ENCODE measurements at regions not wholly inside any gene's neighbourhood (a gene's known extent, or its start where the extent isn't known, plus 50 kb on each side); places are given as distances from the start of the nearest gene placed in this dataset.
"Not testable (repeated sequence)": the region's sequence is repeated elsewhere in the genome, so short reads cannot be mapped to it uniquely, and the experiment has no call there.

DNA sequence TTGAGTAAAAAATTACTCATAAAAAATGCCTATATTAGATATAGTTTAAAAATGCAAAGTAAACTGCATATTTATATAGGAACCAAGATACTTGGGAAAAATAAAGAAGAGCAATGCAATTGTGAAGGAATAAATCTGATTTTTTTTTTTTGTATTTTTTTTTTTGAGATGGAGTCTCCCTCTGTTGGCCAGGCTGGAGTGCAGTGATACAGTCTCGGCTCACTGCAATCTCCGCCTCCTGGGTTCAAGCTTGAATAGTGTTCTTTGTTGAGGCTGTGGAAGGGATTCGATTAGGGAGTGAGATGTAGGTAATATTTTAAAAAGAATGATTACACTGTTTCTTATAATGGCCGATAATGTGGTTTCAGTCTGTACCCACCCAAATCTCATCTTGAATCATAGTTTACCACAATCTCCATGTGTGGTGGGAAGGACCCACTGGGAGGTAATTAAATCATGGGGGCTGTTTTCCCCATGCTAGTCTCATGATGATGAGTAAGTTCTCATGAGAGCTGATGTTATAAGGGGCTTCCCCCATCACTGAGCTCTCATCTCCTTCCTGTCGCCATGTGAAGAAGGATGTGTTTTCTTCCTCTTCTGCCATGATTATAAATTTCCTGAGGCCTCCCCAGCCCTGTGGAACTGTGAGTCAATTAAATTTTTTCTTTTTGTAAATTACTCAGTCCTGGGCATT lies 1765.9 kb downstream of the PLA2G4A start:
- DNase-seq: no peak
- H3K4me1 ChIP-seq: no peaks in the 10 kb centered on the region
- no peak overlapping the region for H3K27ac ChIP-seq

DNA sequence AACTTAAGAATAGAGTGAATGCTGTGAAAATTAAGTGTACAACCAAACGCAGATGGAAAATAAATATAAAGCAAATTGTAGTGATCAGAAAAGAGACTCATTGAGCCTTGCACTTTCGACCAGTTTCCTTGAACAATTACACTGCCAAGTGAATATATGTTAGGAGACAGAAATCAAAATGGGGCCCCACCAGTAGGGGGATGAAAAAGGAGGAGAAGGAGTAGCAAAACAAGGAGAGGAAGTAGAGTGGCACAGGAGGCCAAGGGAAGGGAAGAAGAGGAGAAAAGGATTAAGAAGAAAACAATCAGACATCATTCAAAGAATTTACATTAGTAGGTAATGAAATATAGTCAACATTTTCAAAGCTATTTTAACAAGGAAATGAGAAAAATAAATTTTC lies 1770.6 kb downstream of the PLA2G4A start:
- peak in 1 of 2 experiments; percentile 3 for DNase-seq
- no peak overlapping the region for H3K4me3 ChIP-seq
- no peaks in the 10 kb centered on the region for H3K36me3 ChIP-seq
- H3K4me1 ChIP-seq: no peaks in the 10 kb centered on the region
- H3K9me3 ChIP-seq (replicated peaks): no peaks in the 10 kb centered on the region
- H3K27me3 ChIP-seq: no peaks in the 10 kb centered on the region
- no peak overlapping the region for H3K27ac ChIP-seq

More for the DNA sequence above, 1765.9 kb downstream of the PLA2G4A start:
- Histone ChIP-seq H3K4me3 (no peak overlapping the region), H3K27me3 (no peaks in the 10 kb centered on the region), H3K9me3 (replicated peaks) (no peaks in the 10 kb centered on the region), H3K36me3 (no peaks in the 10 kb centered on the region)

DNA sequence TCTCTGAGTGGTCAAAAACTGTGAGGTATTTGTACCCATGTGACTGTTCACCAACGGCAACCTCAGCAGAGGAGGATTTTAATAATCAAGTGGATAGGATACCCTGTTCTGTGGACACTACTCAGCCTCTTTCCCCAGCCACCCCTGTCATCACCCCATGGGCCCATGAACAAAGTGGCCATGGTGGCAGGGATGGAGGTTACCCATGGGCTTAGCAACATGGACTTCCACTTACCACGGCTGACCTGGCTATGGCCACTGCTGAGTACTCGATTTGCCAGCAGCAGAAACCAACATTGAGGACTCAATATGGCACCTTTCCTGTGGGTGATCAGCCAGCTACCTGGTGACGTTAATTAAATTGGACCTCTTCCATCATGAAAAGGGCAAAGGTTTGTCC lies 1782.7 kb downstream of the PLA2G4A start:
- no peaks in the 10 kb centered on the region for H3K9me3 ChIP-seq (replicated peaks)
- peaks cover 13% of the 10 kb centered on the region; the same call in 1 of the 2 replicates for H3K4me1 ChIP-seq
- no peaks in the 10 kb centered on the region for H3K36me3 ChIP-seq
- no peak overlapping the region for H3K4me3 ChIP-seq
- no peaks in the 10 kb centered on the region for H3K27me3 ChIP-seq
- DNase-seq: no peak
- no peak overlapping the region for H3K27ac ChIP-seq

GRCh38 chr1:188615321-188615720 lies 1786.6 kb downstream of the PLA2G4A start:
- Histone ChIP-seq H3K36me3 (no peaks in the 10 kb centered on the region), H3K4me1 (peaks cover 13% of the 10 kb centered on the region; the same call in 1 of the 2 replicates), H3K27ac (no peak overlapping the region), H3K9me3 (replicated peaks) (no peaks in the 10 kb centered on the region), H3K4me3 (no peak overlapping the region), H3K27me3 (no peaks in the 10 kb centered on the region)
- DNase-seq: no peak

DNA sequence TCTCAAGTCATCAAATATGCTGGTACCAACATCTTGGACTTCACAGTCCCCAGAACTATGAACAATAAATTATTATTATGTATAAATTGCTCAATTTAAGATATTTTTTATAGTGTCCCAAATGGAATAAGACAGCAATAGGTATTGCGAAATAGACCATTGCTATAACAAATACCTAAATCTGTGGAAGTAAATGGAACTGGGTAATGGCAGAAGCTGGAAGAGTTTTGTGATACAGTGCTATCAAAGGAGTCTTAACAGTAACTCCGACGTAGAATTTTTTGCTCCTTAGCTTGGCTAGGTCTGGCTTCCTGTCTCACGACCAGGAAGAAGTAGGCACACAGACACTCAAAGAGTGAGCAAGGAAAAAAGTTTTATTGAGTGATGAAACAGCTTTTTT lies 1791.5 kb downstream of the PLA2G4A start:
- no peaks in the 10 kb centered on the region for H3K36me3 ChIP-seq
- no peaks in the 10 kb centered on the region for H3K9me3 ChIP-seq (replicated peaks)
- H3K4me3 ChIP-seq: no peak overlapping the region
- H3K27ac ChIP-seq: no peak overlapping the region
- H3K27me3 ChIP-seq: no peaks in the 10 kb centered on the region
- H3K4me1 ChIP-seq: peaks cover 3% of the 10 kb centered on the region; the same call in 1 of the 2 replicates
- DNase-seq: no peak

GRCh38 chr1:188641566-188642211 lies 1812.9 kb downstream of the PLA2G4A start:
- Histone ChIP-seq H3K36me3 (no peaks in the 10 kb centered on the region), H3K4me1 (no peaks in the 10 kb centered on the region; the same call in 1 of the 2 replicates)

DNA sequence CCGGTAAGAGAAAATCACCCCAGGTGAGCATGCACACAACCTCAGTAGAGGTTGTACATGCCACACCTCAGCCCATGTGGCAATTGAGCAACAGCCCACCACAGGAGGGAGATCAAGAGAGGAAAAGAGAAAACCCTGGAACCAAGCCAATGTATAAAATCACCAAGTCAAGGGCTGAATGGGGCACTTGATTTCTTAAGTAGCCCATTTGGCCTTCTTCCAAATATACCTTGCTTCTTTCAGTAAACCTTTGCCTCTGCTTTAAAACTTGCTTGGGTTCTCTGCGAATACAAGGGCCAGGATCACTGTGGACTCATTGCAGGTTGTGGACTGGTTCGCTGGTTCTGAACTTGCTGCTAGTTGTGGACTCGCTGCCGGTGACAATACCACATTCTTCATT lies 1814.0 kb downstream of the PLA2G4A start:
- Histone ChIP-seq H3K27ac (no peak overlapping the region), H3K36me3 (no peaks in the 10 kb centered on the region), H3K4me3 (no peak overlapping the region), H3K27me3 (no peaks in the 10 kb centered on the region), H3K9me3 (replicated peaks) (no peaks in the 10 kb centered on the region), H3K4me1 (no peaks in the 10 kb centered on the region; the same call in 1 of the 2 replicates)
- no peak for DNase-seq

More at GRCh38 chr1:188641566-188642211, 1812.9 kb downstream of the PLA2G4A start:
- Histone ChIP-seq H3K27ac (no peak overlapping the region), H3K27me3 (no peaks in the 10 kb centered on the region), H3K4me3 (no peak overlapping the region), H3K9me3 (replicated peaks) (no peaks in the 10 kb centered on the region)
- no peak for DNase-seq

GRCh38 chr1:188652678-188653077 lies 1823.9 kb downstream of the PLA2G4A start:
- DNase-seq: peak in 1 of 2 experiments; percentile 7
- H3K27me3 ChIP-seq: no peaks in the 10 kb centered on the region
- no peak overlapping the region for H3K4me3 ChIP-seq
- peaks cover 3% of the 10 kb centered on the region; the same call in 1 of the 2 replicates for H3K4me1 ChIP-seq
- no peaks in the 10 kb centered on the region for H3K9me3 ChIP-seq (replicated peaks)
- no peak overlapping the region for H3K27ac ChIP-seq
- no peaks in the 10 kb centered on the region for H3K36me3 ChIP-seq

DNA sequence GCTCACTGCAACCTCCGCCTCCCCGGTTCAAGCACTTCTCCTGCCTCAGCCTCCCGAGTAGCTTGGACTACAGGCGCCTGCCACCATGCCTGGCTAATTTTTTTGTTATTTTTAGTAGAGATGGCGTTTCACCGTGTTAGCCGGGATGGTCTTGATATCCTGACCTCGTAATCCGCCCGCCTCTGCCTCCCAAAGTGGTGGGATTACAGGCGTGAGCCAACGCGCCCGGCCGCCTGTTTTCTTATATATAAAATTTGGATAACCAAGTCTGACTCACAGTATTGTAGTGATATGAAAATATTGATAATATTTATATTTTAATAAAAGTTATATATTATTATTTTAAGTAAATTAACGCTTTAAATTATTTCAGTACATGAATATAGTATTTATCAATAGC lies 1821.7 kb downstream of the BRINP3 start:
- not testable (repeated sequence) for H3K27me3 ChIP-seq, H3K4me3 ChIP-seq

DNA sequence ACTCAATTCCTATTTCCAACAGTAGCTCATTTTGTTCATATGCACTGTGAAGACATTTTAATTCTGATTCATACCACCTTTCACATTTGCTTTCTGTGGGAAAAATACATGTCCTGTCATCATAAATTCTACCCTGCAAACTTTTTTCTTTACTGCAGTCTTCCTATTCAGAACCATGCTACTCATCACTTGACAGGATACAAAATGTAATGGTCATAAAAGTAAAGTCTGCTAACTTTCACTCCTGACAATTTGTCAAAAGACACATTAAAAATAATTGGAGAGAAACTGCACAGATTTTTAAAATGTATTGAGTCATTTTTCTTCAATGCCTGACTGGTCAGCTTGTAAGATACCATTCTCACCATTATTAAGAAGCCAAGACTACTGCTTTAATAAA lies 1817.1 kb downstream of the BRINP3 start:
- DNase-seq: no peak
- H3K27ac ChIP-seq: no peak overlapping the region
- H3K27me3 ChIP-seq: no peaks in the 10 kb centered on the region
- no peaks in the 10 kb centered on the region for H3K9me3 ChIP-seq (replicated peaks)
- H3K36me3 ChIP-seq: no peaks in the 10 kb centered on the region
- no peak overlapping the region for H3K4me3 ChIP-seq
- no peaks in the 10 kb centered on the region for H3K4me1 ChIP-seq

More for the DNA sequence above, 1821.7 kb downstream of the BRINP3 start:
- not testable (repeated sequence) for H3K27ac ChIP-seq; H3K4me1 ChIP-seq; DNase-seq; H3K36me3 ChIP-seq; H3K9me3 ChIP-seq (replicated peaks)

DNA sequence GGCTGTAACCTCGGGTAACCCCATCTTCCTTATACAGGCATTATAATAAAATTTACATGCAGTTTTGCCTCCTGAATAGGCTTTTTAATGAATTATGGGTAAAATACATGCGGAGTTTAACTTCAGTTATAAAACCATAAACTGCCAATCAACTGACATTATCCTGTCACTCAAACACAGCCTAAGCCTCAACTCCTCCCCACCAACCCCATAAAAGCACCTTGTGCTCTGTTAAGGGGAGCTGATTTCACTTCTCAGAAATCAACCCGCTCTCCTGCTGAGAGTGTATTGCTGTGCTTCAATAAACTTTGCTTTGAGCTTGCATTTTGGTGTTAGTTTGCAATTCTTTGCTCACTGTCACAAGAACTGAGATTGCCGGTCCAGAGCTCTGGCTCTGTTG lies 1812.2 kb downstream of the BRINP3 start:
- Histone ChIP-seq H3K4me3 (no peak overlapping the region), H3K4me1 (peaks cover 8% of the 10 kb centered on the region; the same call in 1 of the 2 replicates), H3K27ac (no peak overlapping the region), H3K27me3 (no peaks in the 10 kb centered on the region), H3K36me3 (no peaks in the 10 kb centered on the region), H3K9me3 (replicated peaks) (no peaks in the 10 kb centered on the region)
- DNase-seq: no peak

DNA sequence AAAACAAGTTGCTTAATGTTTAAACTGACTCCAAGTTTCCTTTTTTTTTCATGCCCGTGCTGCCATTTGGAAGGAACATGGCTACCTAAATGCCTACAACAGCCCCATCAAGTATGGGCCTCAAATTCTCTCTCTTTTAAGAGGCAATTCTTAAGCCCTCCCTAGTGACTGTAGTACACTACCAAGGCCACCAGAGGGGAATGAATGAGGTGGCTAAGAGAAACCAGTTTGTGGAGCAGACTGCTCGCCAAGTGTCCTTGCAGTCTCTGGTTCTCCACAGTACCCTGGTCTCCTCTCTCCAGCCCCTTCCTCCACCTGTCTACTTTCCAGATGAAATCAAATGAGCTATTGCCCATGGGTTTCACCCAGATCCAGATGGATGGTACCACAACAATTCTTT lies 1809.6 kb downstream of the BRINP3 start:
- DNase-seq: peak in 1 of 2 experiments; percentile 11
- H3K36me3 ChIP-seq: no peaks in the 10 kb centered on the region

DNA sequence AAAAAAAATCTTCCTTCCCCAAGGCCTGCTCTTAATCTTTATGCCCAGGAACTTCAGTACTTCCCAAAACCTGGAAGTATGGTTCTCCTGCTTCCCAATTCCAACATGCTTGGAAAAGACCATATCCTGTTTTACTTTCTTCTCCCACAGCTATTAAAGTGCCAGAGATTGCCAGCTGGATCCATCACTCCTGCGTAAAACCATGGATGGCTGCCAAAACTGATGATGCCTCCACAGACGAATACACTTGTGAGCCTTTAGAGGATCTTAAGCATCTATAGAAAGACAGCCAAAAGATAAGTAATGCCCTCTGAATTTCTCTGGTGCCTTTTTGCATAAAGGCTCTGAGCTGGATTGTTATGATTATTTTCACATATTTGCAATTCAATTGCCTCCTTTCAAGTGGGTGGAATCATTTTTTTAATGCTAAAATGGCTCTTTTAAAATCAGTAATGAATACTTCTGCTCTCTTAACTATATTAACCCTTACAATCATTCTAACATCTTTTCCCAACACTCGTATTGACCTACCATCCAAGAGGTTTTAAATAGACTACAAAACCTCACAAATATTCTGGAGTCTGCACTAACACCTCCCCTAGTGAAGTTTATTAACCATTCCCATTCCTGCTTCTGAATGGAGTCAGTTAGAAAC lies 1807.8 kb downstream of the BRINP3 start:
- Histone ChIP-seq H3K27ac (peak overlapping the region; percentile 8; the same call in 1 of the 2 replicates), H3K36me3 (no peaks in the 10 kb centered on the region)

More for the DNA sequence above, 1809.6 kb downstream of the BRINP3 start:
- H3K9me3 ChIP-seq (replicated peaks): no peaks in the 10 kb centered on the region
- peaks cover 8% of the 10 kb centered on the region; the same call in 1 of the 2 replicates for H3K4me1 ChIP-seq
- no peak overlapping the region for H3K27ac ChIP-seq
- no peak overlapping the region for H3K4me3 ChIP-seq
- H3K27me3 ChIP-seq: no peaks in the 10 kb centered on the region

GRCh38 chr1:188670837-188671236 lies 1806.8 kb downstream of the BRINP3 start:
- Histone ChIP-seq H3K27me3 (no peaks in the 10 kb centered on the region), H3K4me3 (no peak overlapping the region), H3K36me3 (no peaks in the 10 kb centered on the region), H3K9me3 (replicated peaks) (no peaks in the 10 kb centered on the region), H3K4me1 (peaks cover 8% of the 10 kb centered on the region; the same call in 1 of the 2 replicates), H3K27ac (no peak overlapping the region)
- DNase-seq: no peak

More for the DNA sequence above, 1807.8 kb downstream of the BRINP3 start:
- Histone ChIP-seq H3K4me3 (no peak overlapping the region), H3K27me3 (no peaks in the 10 kb centered on the region), H3K9me3 (replicated peaks) (no peaks in the 10 kb centered on the region), H3K4me1 (peaks cover 8% of the 10 kb centered on the region; the same call in 1 of the 2 replicates)
- DNase-seq: peak; percentile 66 to 77

- H3K27me3 ChIP-seq: no peaks in the 10 kb centered on the region
- no peak for DNase-seq
Measured at GRCh38 chr1:188672153-188672552, 1805.5 kb downstream of the BRINP3 start.

More at GRCh38 chr1:188672153-188672552, 1805.5 kb downstream of the BRINP3 start:
- no peaks in the 10 kb centered on the region for H3K9me3 ChIP-seq (replicated peaks)
- no peak overlapping the region for H3K27ac ChIP-seq
- no peak overlapping the region for H3K4me3 ChIP-seq
- H3K36me3 ChIP-seq: no peaks in the 10 kb centered on the region
- H3K4me1 ChIP-seq: peaks cover 8% of the 10 kb centered on the region; the same call in 1 of the 2 replicates
